IMR-90 (cell line): ENCODE measurements at regions not wholly inside any gene's neighbourhood (a gene's known extent, or its start where the extent isn't known, plus 50 kb on each side); places are given as distances from the start of the nearest gene placed in this dataset.

ENCODE experiments used
- ATAC-seq: fragments of 200-7000 bp; cut with Tn5 transposase; 2 replicates; pipeline ENCODE4 v1.9.1; 2020; ENCODE audit warnings: low read depth, mild to moderate bottlenecking, moderate library complexity
- BruUV-seq: library from RNA; stranded (reverse); fragments of 400-500 nt; replicated peaks from 2 replicates; lab custom pipeline; 2021; lab: Mats Ljungman, UMichigan
- CTCF ChIA-PET: fragments of 300-600 bp; formaldehyde crosslinking; extraction: SDS; loops from one replicate; lab custom pipeline; 2021; ENCODE audit warnings: antibody characterized with exemption; lab: Yijun Ruan, JAX
- POLR2A ChIA-PET: fragments of 300-600 bp; sonication (Branson Sonifier 250); formaldehyde crosslinking; loops from one replicate; lab custom pipeline; 2022; ENCODE audit warnings: antibody characterized with exemption; ENCODE audit not compliant: unreplicated experiment; lab: Charles Lee
- DNase-seq: peaks from one replicate; pipeline ENCODE4 v3.0.0; 2013
- H2AFZ ChIP-seq: replicated peaks from 2 replicates; pipeline ENCODE3; 2013; ENCODE audit warnings: low read length, mild to moderate bottlenecking; ENCODE audit not compliant: poor library complexity
- H2AK5ac ChIP-seq: 2 replicates; pipeline ENCODE4 v1.6.1; 2013; ENCODE audit warnings: low read depth, low read length, inconsistent platforms
- H2AK9ac ChIP-seq: replicated peaks from 2 replicates; pipeline ENCODE3; 2013; ENCODE audit warnings: mild to moderate bottlenecking, low read depth, low read length, moderate library complexity; ENCODE audit not compliant: poor library complexity
- H2BK120ac ChIP-seq: 2 replicates; pipeline ENCODE4 v1.6.1; 2013; ENCODE audit warnings: low read depth, low read length, inconsistent platforms
- H2BK15ac ChIP-seq: 3 replicates; pipeline ENCODE4 v1.6.1; 2013; ENCODE audit warnings: low read depth, low read length, inconsistent platforms
- H2BK20ac ChIP-seq: 2 replicates; pipeline ENCODE4 v1.6.1; 2013; ENCODE audit warnings: low read depth, mild to moderate bottlenecking, inconsistent platforms, low read length, moderate library complexity
- H2BK5ac ChIP-seq: 2 replicates; pipeline ENCODE4 v1.6.1; 2013; ENCODE audit warnings: mild to moderate bottlenecking, low read depth, low read length, inconsistent platforms; ENCODE audit not compliant: poor library complexity, severe bottlenecking
- H3K14ac ChIP-seq: replicated peaks from 2 replicates; pipeline ENCODE4 v1.6.1; 2013; ENCODE audit warnings: low read depth, low read length, inconsistent platforms
- H3K18ac ChIP-seq: 2 replicates; pipeline ENCODE4 v1.6.1; 2013; ENCODE audit warnings: low read depth, low read length, control low read depth
- H3K23ac ChIP-seq: 2 replicates; pipeline ENCODE4 v1.6.1; 2013; ENCODE audit warnings: low read depth, low read length, inconsistent platforms
- H3K27ac ChIP-seq: 2 replicates; pipeline ENCODE4 v1.5.1; 2013; ENCODE audit warnings: mild to moderate bottlenecking, control low read depth, low read length; ENCODE audit not compliant: insufficient read depth
- H3K27me3 ChIP-seq: 2 replicates; pipeline ENCODE4 v1.6.1; 2013; ENCODE audit warnings: low read length; ENCODE audit not compliant: control insufficient read depth, insufficient read depth
- H3K36me3 ChIP-seq: 2 replicates; pipeline ENCODE4 v1.6.1; 2013; ENCODE audit warnings: low read length, mixed read lengths; ENCODE audit not compliant: control insufficient read depth, insufficient read depth
- H3K4ac ChIP-seq: 2 replicates; pipeline ENCODE4 v1.6.1; 2013; ENCODE audit warnings: low read depth, low read length, inconsistent platforms
- H3K4me1 ChIP-seq: 2 replicates; pipeline ENCODE4 v1.6.1; 2013; ENCODE audit warnings: low read length, mixed read lengths; ENCODE audit not compliant: control insufficient read depth, insufficient read depth
- H3K4me2 ChIP-seq: 2 replicates; pipeline ENCODE4 v1.6.1; 2013; ENCODE audit warnings: low read depth, mild to moderate bottlenecking, control low read depth, low read length, moderate library complexity
- H3K4me3 ChIP-seq: 2 replicates; pipeline ENCODE4 v1.5.1; 2013; ENCODE audit warnings: low read depth, mild to moderate bottlenecking, control low read depth, low read length, moderate library complexity; ENCODE audit not compliant: insufficient read depth
- H3K56ac ChIP-seq: 2 replicates; pipeline ENCODE4 v1.6.1; 2013; ENCODE audit warnings: low read length, inconsistent platforms; ENCODE audit not compliant: insufficient read depth; ENCODE audit errors: extremely low read depth
- H3K79me1 ChIP-seq, 2 experiments: 2 replicates each; pipeline ENCODE4 v1.6.1; 2013; ENCODE audit warnings: low read length in 2 of 2, inconsistent platforms in 1 of 2, low read depth in 1 of 2
- H3K9ac ChIP-seq: 2 replicates; pipeline ENCODE4 v1.6.1; 2013; ENCODE audit warnings: low read depth, low read length, control low read depth
- H3K9me1 ChIP-seq: 2 replicates; pipeline ENCODE4 v1.6.1; 2013; ENCODE audit warnings: low read length, inconsistent platforms; ENCODE audit not compliant: insufficient read depth
- H3K9me3 ChIP-seq: 2 replicates; pipeline ENCODE4 v1.6.1; 2013; ENCODE audit warnings: low read length; ENCODE audit not compliant: control insufficient read depth, insufficient read depth
- H4K20me1 ChIP-seq: 2 replicates; pipeline ENCODE4 v1.6.1; 2013; ENCODE audit warnings: low read length, inconsistent platforms; ENCODE audit not compliant: insufficient read depth
- H4K5ac ChIP-seq: 2 replicates; pipeline ENCODE4 v1.6.1; 2013; ENCODE audit warnings: mild to moderate bottlenecking, low read depth, low read length, control low read depth
- H4K8ac ChIP-seq, 2 experiments: 2 replicates each; pipeline ENCODE4 v1.6.1; 2013; ENCODE audit warnings: low read depth in 2 of 2, low read length in 2 of 2, control low read depth in 1 of 2, inconsistent platforms in 1 of 2
- H4K91ac ChIP-seq: 2 replicates; pipeline ENCODE4 v1.6.1; 2013; ENCODE audit warnings: low read depth, low read length, inconsistent platforms; ENCODE audit not compliant: insufficient read depth
- BHLHE40 ChIP-seq: fragments of 150-350 bp; IDR thresholded peaks from 2 replicates; pipeline ENCODE4 v1.6.1; 2016; ENCODE audit warnings: mild to moderate bottlenecking, low read depth, low read length
- CEBPB ChIP-seq: IDR thresholded peaks from 2 replicates; pipeline ENCODE4 v1.6.1; 2012; ENCODE audit warnings: low read depth, low read length, improper control_type of control experiment
- FOS ChIP-seq: fragments of 150-350 bp; IDR thresholded peaks from 2 replicates; pipeline ENCODE4 v1.6.1; 2016; ENCODE audit warnings: low read depth, low read length
- MAFK ChIP-seq: IDR thresholded peaks from 2 replicates; pipeline ENCODE4 v1.6.1; 2012; ENCODE audit warnings: low read depth, low read length, improper control_type of control experiment
- NFE2L2 ChIP-seq: fragments of 150-350 bp; IDR thresholded peaks from 2 replicates; pipeline ENCODE4 v1.6.1; 2016; ENCODE audit warnings: low read depth, mild to moderate bottlenecking, low read length
- POLR2A ChIP-seq: IDR thresholded peaks from 2 replicates; pipeline ENCODE4 v1.6.1; 2012; ENCODE audit warnings: mild to moderate bottlenecking, low read depth, low read length
- RCOR1 ChIP-seq: IDR thresholded peaks from 2 replicates; pipeline ENCODE4 v1.6.1; 2012; ENCODE audit warnings: mild to moderate bottlenecking, low read length, improper control_type of control experiment; ENCODE audit not compliant: insufficient replicate concordance
- WGBS, 2 experiments: methylation state at CpG; one replicate each; pipeline versions ENCODE4 v1.1.5 to v1.1.7; 2013; ENCODE audit warnings: missing lambda C conversion rate in 2 of 2; ENCODE audit not compliant: insufficient read length in 1 of 2; ENCODE audit errors: extremely low coverage in 2 of 2; 5-methylcytosine and 5-hydroxymethylcytosine counted together
- dilution Hi-C: fragments of 300-500 bp; cut with HindIII; formaldehyde crosslinking; loops from one replicate; pipeline ENCODE4 v1.14.3; 2018; ENCODE audit warnings: low sequenced_read_pairs; ENCODE audit not compliant: unreplicated experiment
- in situ Hi-C: fragments of 300-500 bp; cut with MboI; formaldehyde crosslinking; loops from 3 replicates; pipeline ENCODE4 v1.14.3; 2019; ENCODE audit warnings: low sequenced_read_pairs, inconsistent platforms, mixed read lengths
- intact Hi-C: fragments of 100-400 bp; cut with micrococcal nuclease; formaldehyde crosslinking; loops from 2 replicates; pipeline ENCODE4 v1.10.0; 2022
- TF ChIP-seq, protein P1 (sequence below): fragments of 150-350 bp; IDR thresholded peaks from 2 replicates; pipeline ENCODE4 v1.6.1; 2016; ENCODE audit warnings: low read depth, mild to moderate bottlenecking, low read length, moderate library complexity, borderline replicate concordance

DNA sequence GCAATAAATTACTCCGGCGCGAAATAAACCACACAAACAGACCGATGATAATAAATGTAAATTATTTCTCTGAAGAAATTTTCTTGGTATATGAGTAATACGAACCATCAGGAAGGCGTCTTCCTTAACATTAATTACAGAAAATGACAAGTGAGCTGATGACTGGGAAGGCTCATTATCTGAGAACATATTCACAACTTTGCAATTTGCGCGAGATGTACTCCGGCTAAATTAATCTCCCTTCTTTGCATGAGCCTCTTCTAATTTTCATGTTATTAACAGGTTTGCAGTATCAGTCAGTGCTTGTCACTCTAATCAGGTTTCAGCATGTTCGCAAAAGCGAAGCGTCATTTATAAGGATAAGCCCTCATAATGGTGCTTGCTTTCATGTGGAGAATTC lies 218.9 kb upstream of the MVB12B start:
- CTCF ChIA-PET = no interaction called here
- WGBS, 2 experiments = 80% methylated on average over 1 of the region's 12 CpGs; no CpG with 5 or more reads in 1 of the 2 experiments
- H3K4ac ChIP-seq = no peak overlapping the region

More for the DNA sequence above, 218.9 kb upstream of the MVB12B start:
- no TSS peak for BruUV-seq
- no peak overlapping the region for H4K8ac ChIP-seq
- H3K4me2 ChIP-seq = no peak overlapping the region
- H3K27ac ChIP-seq = no peak overlapping the region
- in situ Hi-C loops (no loop called here), dilution Hi-C loops (no loop called here), intact Hi-C loops (no loop called here)
- H2BK15ac ChIP-seq = no peak overlapping the region
- no peaks in the 10 kb centered on the region for H3K9me1 ChIP-seq
- H2AFZ ChIP-seq = no peak overlapping the region
- H3K4me1 ChIP-seq = no peaks in the 10 kb centered on the region
- no peak overlapping the region for H2AK5ac ChIP-seq
- no peaks in the 10 kb centered on the region for H3K36me3 ChIP-seq
- no peak overlapping the region for H2BK20ac ChIP-seq
- TF ChIP-seq POLR2A = no peak
- no peak for TF ChIP-seq RCOR1
- TF ChIP-seq NFE2L2 = no peak
- no peak for TF ChIP-seq FOS
- no peak for TF ChIP-seq BHLHE40
- TF ChIP-seq CEBPB = no peak
- TF ChIP-seq, protein P1, sequence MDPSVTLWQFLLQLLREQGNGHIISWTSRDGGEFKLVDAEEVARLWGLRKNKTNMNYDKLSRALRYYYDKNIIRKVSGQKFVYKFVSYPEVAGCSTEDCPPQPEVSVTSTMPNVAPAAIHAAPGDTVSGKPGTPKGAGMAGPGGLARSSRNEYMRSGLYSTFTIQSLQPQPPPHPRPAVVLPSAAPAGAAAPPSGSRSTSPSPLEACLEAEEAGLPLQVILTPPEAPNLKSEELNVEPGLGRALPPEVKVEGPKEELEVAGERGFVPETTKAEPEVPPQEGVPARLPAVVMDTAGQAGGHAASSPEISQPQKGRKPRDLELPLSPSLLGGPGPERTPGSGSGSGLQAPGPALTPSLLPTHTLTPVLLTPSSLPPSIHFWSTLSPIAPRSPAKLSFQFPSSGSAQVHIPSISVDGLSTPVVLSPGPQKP = no peak
- TF ChIP-seq MAFK = no peak
- H3K4me3 ChIP-seq = no peak overlapping the region
- H2BK120ac ChIP-seq = no peak overlapping the region
- H3K14ac ChIP-seq = no peak overlapping the region
- no peaks in the 10 kb centered on the region for H3K79me1 ChIP-seq
- H4K20me1 ChIP-seq = no peaks in the 10 kb centered on the region
- DNase-seq (no peak), ATAC-seq (no peak)
- H2BK5ac ChIP-seq = no peak overlapping the region
- no peak overlapping the region for H2AK9ac ChIP-seq
- H3K9me3 ChIP-seq = no peaks in the 10 kb centered on the region
- H3K27me3 ChIP-seq = peaks cover 8% of the 10 kb centered on the region
- H3K9ac ChIP-seq = no peak overlapping the region
- no peak overlapping the region for H3K56ac ChIP-seq
- no peak overlapping the region for H4K91ac ChIP-seq
- POLR2A ChIA-PET = no interaction called here
- H3K23ac ChIP-seq = no peak overlapping the region
- H3K18ac ChIP-seq = no peak overlapping the region
- H4K5ac ChIP-seq = no peak overlapping the region
